ENCODE measurements at regions not wholly inside any gene's neighbourhood (a gene's known extent, or its start where the extent isn't known, plus 50 kb on each side); places are given as distances from the start of the nearest gene placed in this dataset.

- TF ChIP-seq CTCF (IDR thresholded peaks at IDR 0.05; ENCODE audit: low read depth, low read length, poor library complexity, severe bottlenecking): no peak
- TF ChIP-seq EZH2phosphoT487 (IDR thresholded peaks at IDR 0.05; ENCODE audit: borderline replicate concordance, low read length): no peak
These were observed 1016.0 kb upstream of the INTU start for GRCh38 chr4:126616795-126617194.
